GM23338 (cell line): ENCODE measurements at regions not wholly inside any gene's neighbourhood (a gene's known extent, or its start where the extent isn't known, plus 50 kb on each side); places are given as distances from the start of the nearest gene placed in this dataset.

Experiments
- ATAC-seq: fragments of 200-7000 bp; cut with Tn5 transposase; 3 replicates; pipeline ENCODE4 v1.9.1; 2020
- DNase-seq: peaks from one replicate; pipeline ENCODE4 v3.0.0-alpha.2; 2015; ENCODE audit warnings: low spot score
- H2AFZ ChIP-seq: fragments of 200-600 bp; sonication (generic); 2 replicates; pipeline ENCODE4 v1.8.0; 2016; ENCODE audit warnings: antibody characterized with exemption, mild to moderate bottlenecking, moderate library complexity
- H3F3A ChIP-seq: fragments of 200-600 bp; sonication (generic); replicated peaks from 2 replicates; pipeline ENCODE4 v1.8.0; 2017; ENCODE audit warnings: antibody characterized with exemption, mixed run types, low read depth
- H3K27ac ChIP-seq: fragments of 200-600 bp; sonication (generic); 2 replicates; pipeline ENCODE4 v1.6.1; 2016; ENCODE audit warnings: low read depth
- H3K27me3 ChIP-seq: fragments of 200-600 bp; sonication (generic); 2 replicates; pipeline ENCODE4 v1.8.0; 2016; ENCODE audit warnings: mild to moderate bottlenecking, mixed run types, moderate library complexity; ENCODE audit not compliant: insufficient read depth
- H3K36me3 ChIP-seq: fragments of 200-600 bp; sonication (generic); 2 replicates; pipeline ENCODE4 v1.8.0; 2016; ENCODE audit warnings: mild to moderate bottlenecking; ENCODE audit not compliant: insufficient read depth
- H3K4me1 ChIP-seq: fragments of 200-600 bp; sonication (generic); 2 replicates; pipeline ENCODE4 v1.8.0; 2016; ENCODE audit warnings: mild to moderate bottlenecking, moderate library complexity; ENCODE audit not compliant: insufficient read depth
- H3K4me2 ChIP-seq: fragments of 200-600 bp; sonication (generic); 2 replicates; pipeline ENCODE4 v1.7.1; 2017; ENCODE audit warnings: mixed run types
- H3K4me3 ChIP-seq: fragments of 200-600 bp; sonication (generic); 2 replicates; pipeline ENCODE4 v1.6.1; 2016; ENCODE audit warnings: mixed run types
- H3K79me2 ChIP-seq: fragments of 200-600 bp; sonication (generic); replicated peaks from 2 replicates; pipeline ENCODE4 v1.8.0; 2017; ENCODE audit warnings: mild to moderate bottlenecking; ENCODE audit not compliant: insufficient read depth
- H3K9me2 ChIP-seq: fragments of 200-600 bp; sonication (generic); 2 replicates; pipeline ENCODE4 v1.8.0; 2017; ENCODE audit not compliant: insufficient read depth
- H4K20me1 ChIP-seq: fragments of 200-600 bp; sonication (generic); replicated peaks from 2 replicates; pipeline ENCODE4 v1.8.0; 2017; ENCODE audit warnings: mild to moderate bottlenecking; ENCODE audit not compliant: insufficient read depth
- H3K27ac Mint-ChIP-seq: 2 replicates; pipeline ENCODE4 v1.8.0; 2020; ENCODE audit warnings: inconsistent platforms, mild to moderate bottlenecking, moderate library complexity, mixed read lengths
- H3K27me3 Mint-ChIP-seq: 3 replicates; pipeline ENCODE4 v1.8.0; 2022; ENCODE audit warnings: low read depth, mild to moderate bottlenecking, moderate library complexity, mixed read lengths, inconsistent platforms; ENCODE audit not compliant: insufficient read depth, poor library complexity
- H3K36me3 Mint-ChIP-seq: 3 replicates; pipeline ENCODE4 v1.8.0; 2021; ENCODE audit warnings: low read depth, mild to moderate bottlenecking, inconsistent platforms, moderate library complexity, mixed read lengths
- H3K4me1 Mint-ChIP-seq: 3 replicates; pipeline ENCODE4 v1.8.0; 2020; ENCODE audit warnings: mild to moderate bottlenecking, inconsistent platforms, mixed read lengths
- H3K4me3 Mint-ChIP-seq: 3 replicates; pipeline ENCODE4 v1.8.0; 2021; ENCODE audit warnings: moderate library complexity, mild to moderate bottlenecking, inconsistent platforms, mixed read lengths
- H3K9me3 Mint-ChIP-seq: 3 replicates; pipeline ENCODE4 v1.8.0; 2020; ENCODE audit warnings: moderate library complexity, mild to moderate bottlenecking, inconsistent platforms, mixed read lengths
- CREB1 ChIP-seq: fragments of 250-450 bp; sonication (Bioruptor Pico); IDR thresholded peaks from 2 replicates; pipeline ENCODE4 v1.5.0; 2020; ENCODE audit warnings: low read depth, mild to moderate bottlenecking, moderate library complexity
- ETS1 ChIP-seq: IDR thresholded peaks from 2 replicates; pipeline ENCODE4 v1.6.1; 2016; ENCODE audit warnings: antibody characterized with exemption
- EZH2 ChIP-seq: fragments of 200-600 bp; sonication (generic); IDR thresholded peaks from one replicate; pipeline ENCODE4 v1.8.0; 2017; ENCODE audit warnings: antibody characterized with exemption, mild to moderate bottlenecking, low read depth; ENCODE audit not compliant: unreplicated experiment
- EZH2phosphoT487 ChIP-seq: fragments of 200-600 bp; sonication (generic); IDR thresholded peaks from one replicate; pipeline ENCODE4 v1.8.1; 2018; ENCODE audit warnings: antibody characterized with exemption; ENCODE audit not compliant: unreplicated experiment
- JUNB ChIP-seq: IDR thresholded peaks from one replicate; pipeline ENCODE4 v1.6.1; 2016; ENCODE audit warnings: antibody characterized with exemption; ENCODE audit not compliant: unreplicated experiment
- NANOG ChIP-seq: IDR thresholded peaks from 2 replicates; pipeline ENCODE4 v1.6.1; 2016; ENCODE audit warnings: antibody characterized with exemption, borderline replicate concordance
- POLR2AphosphoS5 ChIP-seq: IDR thresholded peaks from 2 replicates; pipeline ENCODE4 v1.6.1; 2016; ENCODE audit warnings: antibody characterized with exemption, low read depth
- STAT1 ChIP-seq: IDR thresholded peaks from one replicate; pipeline ENCODE4 v1.6.1; 2016; ENCODE audit warnings: antibody characterized with exemption; ENCODE audit not compliant: unreplicated experiment
- ZNF114 ChIP-seq: fragments of 250-450 bp; sonication (Bioruptor Pico); IDR thresholded peaks from 2 replicates; pipeline ENCODE4 v1.5.0; 2020; ENCODE audit warnings: mild to moderate bottlenecking, moderate library complexity
- ZNF331 ChIP-seq: fragments of 250-450 bp; sonication (Bioruptor Pico); IDR thresholded peaks from 2 replicates; pipeline ENCODE4 v1.5.0; 2020; ENCODE audit warnings: low read depth, mild to moderate bottlenecking, moderate library complexity
- TF ChIP-seq, protein P1 (sequence below): fragments of 250-450 bp; sonication (Bioruptor Pico); IDR thresholded peaks from 2 replicates; pipeline ENCODE4 v1.5.0; 2020; ENCODE audit warnings: mild to moderate bottlenecking, moderate library complexity

DNA sequence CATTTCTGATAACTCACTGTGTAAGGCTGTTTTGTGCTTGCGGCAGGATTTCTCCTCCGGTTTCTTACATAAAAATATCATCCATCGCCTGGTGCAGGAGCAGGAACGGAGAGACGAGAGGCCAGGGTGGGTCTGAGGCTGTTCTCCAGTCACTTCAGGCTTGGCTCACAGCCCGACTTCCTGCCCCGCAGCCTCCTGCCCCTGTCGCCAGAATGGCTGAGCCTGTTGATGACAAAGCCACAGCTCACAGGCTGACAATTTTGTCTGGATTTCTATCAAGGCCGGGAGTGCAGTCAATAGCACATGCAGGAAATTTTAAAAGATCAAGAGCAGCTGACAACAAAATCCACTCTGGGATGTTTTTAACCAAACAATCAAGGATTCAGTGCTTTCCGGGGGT lies 229.7 kb upstream of the ZNF32 start:
- no peaks in the 10 kb centered on the region for H3K36me3 Mint-ChIP-seq
- ATAC-seq: no peak
- H3K9me3 Mint-ChIP-seq: no peaks in the 10 kb centered on the region
- Histone ChIP-seq H4K20me1 (no peaks in the 10 kb centered on the region), H3K27ac (no peak overlapping the region), H3K4me3 (no peak overlapping the region), H3F3A (no peaks in the 10 kb centered on the region), H2AFZ (no peak overlapping the region), H3K4me2 (no peak overlapping the region), H3K36me3 (no peaks in the 10 kb centered on the region), H3K4me1 (peaks cover 6% of the 10 kb centered on the region), H3K9me2 (0 out of 2 replicates have a peak, but pooled peaks cover 2% of the 10 kb centered on the region), H3K79me2 (no peaks in the 10 kb centered on the region), H3K27me3 (no peaks in the 10 kb centered on the region)
- no peak for DNase-seq
- peaks cover 9% of the 10 kb centered on the region for H3K27me3 Mint-ChIP-seq
- no peak overlapping the region for H3K27ac Mint-ChIP-seq
- no peak for TF ChIP-seq JUNB
- no peak for TF ChIP-seq EZH2
- TF ChIP-seq CREB1 (CRISPR knock-in tag): no peak
- no peak for TF ChIP-seq ETS1
- no peak for TF ChIP-seq ZNF114 (CRISPR knock-in tag)
- TF ChIP-seq POLR2AphosphoS5: no peak
- no peak for TF ChIP-seq STAT1
- TF ChIP-seq EZH2phosphoT487: no peak
- no peak overlapping the region for H3K4me3 Mint-ChIP-seq
- peaks cover 6% of the 10 kb centered on the region; the same call in 2 of the 3 replicates for H3K4me1 Mint-ChIP-seq

DNA sequence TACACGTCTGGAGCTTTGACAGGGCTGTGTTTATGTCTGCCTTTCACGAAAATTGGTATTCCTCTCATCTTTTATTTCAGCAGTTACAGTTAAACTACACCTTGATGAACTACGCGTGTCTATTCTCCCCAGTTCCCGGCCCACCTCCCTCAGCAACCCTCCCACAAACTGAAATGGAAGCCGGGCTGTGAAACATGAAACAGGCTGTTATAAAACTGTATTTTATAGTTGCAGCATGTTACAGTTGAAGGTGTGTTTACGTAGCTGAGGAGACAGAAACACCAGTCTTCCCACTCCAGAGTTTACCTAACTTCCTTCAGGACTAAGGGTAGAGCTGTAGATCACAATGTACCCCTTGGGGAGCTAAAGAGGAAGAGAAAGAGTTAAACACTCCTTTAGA lies 228.3 kb upstream of the ZNF32 start:
- no peak overlapping the region for H3K27ac ChIP-seq
- no peaks in the 10 kb centered on the region for H3K27me3 ChIP-seq
- H3F3A ChIP-seq: no peaks in the 10 kb centered on the region
- no peaks in the 10 kb centered on the region for H3K79me2 ChIP-seq
- H3K27me3 Mint-ChIP-seq: peaks cover 9% of the 10 kb centered on the region
- H3K4me1 ChIP-seq: no peaks in the 10 kb centered on the region
- H2AFZ ChIP-seq: no peak overlapping the region
- no peaks in the 10 kb centered on the region for H3K9me2 ChIP-seq
- H3K4me3 Mint-ChIP-seq: no peak overlapping the region
- DNase-seq (no peak), ATAC-seq (no peak)
- H4K20me1 ChIP-seq: no peaks in the 10 kb centered on the region
- no peaks in the 10 kb centered on the region for H3K4me1 Mint-ChIP-seq
- no peak overlapping the region for H3K4me2 ChIP-seq
- H3K9me3 Mint-ChIP-seq: no peaks in the 10 kb centered on the region
- no peak overlapping the region for H3K4me3 ChIP-seq
- no peaks in the 10 kb centered on the region for H3K36me3 Mint-ChIP-seq
- H3K27ac Mint-ChIP-seq: no peak overlapping the region
- H3K36me3 ChIP-seq: no peaks in the 10 kb centered on the region
- no peak for TF ChIP-seq ZNF331
- TF ChIP-seq ZNF114 (CRISPR knock-in tag): no peak
- TF ChIP-seq ETS1: no peak
- no peak for TF ChIP-seq STAT1
- TF ChIP-seq NANOG: no peak
- TF ChIP-seq JUNB: no peak
- no peak for TF ChIP-seq POLR2AphosphoS5
- TF ChIP-seq CREB1 (CRISPR knock-in tag): no peak
- TF ChIP-seq, protein P1, sequence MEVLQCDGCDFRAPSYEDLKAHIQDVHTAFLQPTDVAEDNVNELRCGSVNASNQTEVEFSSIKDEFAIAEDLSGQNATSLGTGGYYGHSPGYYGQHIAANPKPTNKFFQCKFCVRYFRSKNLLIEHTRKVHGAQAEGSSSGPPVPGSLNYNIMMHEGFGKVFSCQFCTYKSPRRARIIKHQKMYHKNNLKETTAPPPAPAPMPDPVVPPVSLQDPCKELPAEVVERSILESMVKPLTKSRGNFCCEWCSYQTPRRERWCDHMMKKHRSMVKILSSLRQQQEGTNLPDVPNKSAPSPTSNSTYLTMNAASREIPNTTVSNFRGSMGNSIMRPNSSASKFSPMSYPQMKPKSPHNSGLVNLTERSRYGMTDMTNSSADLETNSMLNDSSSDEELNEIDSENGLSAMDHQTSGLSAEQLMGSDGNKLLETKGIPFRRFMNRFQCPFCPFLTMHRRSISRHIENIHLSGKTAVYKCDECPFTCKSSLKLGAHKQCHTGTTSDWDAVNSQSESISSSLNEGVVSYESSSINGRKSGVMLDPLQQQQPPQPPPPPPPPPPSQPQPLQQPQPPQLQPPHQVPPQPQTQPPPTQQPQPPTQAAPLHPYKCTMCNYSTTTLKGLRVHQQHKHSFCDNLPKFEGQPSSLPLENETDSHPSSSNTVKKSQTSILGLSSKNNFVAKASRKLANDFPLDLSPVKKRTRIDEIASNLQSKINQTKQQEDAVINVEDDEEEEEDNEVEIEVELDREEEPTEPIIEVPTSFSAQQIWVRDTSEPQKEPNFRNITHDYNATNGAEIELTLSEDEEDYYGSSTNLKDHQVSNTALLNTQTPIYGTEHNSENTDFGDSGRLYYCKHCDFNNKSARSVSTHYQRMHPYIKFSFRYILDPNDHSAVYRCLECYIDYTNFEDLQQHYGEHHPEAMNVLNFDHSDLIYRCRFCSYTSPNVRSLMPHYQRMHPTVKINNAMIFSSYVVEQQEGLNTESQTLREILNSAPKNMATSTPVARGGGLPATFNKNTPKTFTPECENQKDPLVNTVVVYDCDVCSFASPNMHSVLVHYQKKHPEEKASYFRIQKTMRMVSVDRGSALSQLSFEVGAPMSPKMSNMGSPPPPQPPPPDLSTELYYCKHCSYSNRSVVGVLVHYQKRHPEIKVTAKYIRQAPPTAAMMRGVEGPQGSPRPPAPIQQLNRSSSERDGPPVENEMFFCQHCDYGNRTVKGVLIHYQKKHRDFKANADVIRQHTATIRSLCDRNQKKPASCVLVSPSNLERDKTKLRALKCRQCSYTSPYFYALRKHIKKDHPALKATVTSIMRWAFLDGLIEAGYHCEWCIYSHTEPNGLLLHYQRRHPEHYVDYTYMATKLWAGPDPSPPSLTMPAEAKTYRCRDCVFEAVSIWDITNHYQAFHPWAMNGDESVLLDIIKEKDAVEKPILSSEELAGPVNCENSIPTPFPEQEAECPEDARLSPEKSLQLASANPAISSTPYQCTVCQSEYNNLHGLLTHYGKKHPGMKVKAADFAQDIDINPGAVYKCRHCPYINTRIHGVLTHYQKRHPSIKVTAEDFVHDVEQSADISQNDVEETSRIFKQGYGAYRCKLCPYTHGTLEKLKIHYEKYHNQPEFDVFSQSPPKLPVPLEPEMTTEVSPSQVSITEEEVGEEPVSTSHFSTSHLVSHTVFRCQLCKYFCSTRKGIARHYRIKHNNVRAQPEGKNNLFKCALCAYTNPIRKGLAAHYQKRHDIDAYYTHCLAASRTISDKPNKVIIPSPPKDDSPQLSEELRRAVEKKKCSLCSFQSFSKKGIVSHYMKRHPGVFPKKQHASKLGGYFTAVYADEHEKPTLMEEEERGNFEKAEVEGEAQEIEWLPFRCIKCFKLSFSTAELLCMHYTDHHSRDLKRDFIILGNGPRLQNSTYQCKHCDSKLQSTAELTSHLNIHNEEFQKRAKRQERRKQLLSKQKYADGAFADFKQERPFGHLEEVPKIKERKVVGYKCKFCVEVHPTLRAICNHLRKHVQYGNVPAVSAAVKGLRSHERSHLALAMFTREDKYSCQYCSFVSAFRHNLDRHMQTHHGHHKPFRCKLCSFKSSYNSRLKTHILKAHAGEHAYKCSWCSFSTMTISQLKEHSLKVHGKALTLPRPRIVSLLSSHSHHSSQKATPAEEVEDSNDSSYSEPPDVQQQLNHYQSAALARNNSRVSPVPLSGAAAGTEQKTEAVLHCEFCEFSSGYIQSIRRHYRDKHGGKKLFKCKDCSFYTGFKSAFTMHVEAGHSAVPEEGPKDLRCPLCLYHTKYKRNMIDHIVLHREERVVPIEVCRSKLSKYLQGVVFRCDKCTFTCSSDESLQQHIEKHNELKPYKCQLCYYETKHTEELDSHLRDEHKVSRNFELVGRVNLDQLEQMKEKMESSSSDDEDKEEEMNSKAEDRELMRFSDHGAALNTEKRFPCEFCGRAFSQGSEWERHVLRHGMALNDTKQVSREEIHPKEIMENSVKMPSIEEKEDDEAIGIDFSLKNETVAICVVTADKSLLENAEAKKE (CRISPR knock-in tag): no peak
- no peak for TF ChIP-seq EZH2phosphoT487
- no peak for TF ChIP-seq EZH2
